RCC 7860 (cell line): ENCODE measurements at regions not wholly inside any gene's neighbourhood (a gene's known extent, or its start where the extent isn't known, plus 50 kb on each side); places are given as distances from the start of the nearest gene placed in this dataset.

Experiments used
- DNase-seq: peaks from one replicate; pipeline ENCODE4 v3.0.0-alpha.2; 2015; ENCODE audit warnings: low spot score
- FAIRE-seq: peaks from 2 replicates; lab custom pipeline; 2012; peaks lifted over from hg19 to GRCh38; lab: Jason Lieb, UNC

- no peak for FAIRE-seq
- DNase-seq = no peak
These were observed 87.1 kb upstream of the SLITRK3 start for GRCh38 chr3:165283328-165283727.

GRCh38 chr3:165279471-165279870, 83.3 kb upstream of the SLITRK3 start:
- FAIRE-seq = peak; percentile 49

GRCh38 chr3:165273411-165273810, 77.2 kb upstream of the SLITRK3 start:
- DNase-seq = no peak
- FAIRE-seq = no peak

More at GRCh38 chr3:165279471-165279870, 83.3 kb upstream of the SLITRK3 start:
- DNase-seq = no peak

- peak; percentile 52 for FAIRE-seq
- no peak for DNase-seq
These were observed 63.5 kb upstream of the SLITRK3 start for GRCh38 chr3:165259541-165260193.

GRCh38 chr3:165256554-165257065, 60.4 kb upstream of the SLITRK3 start:
- no peak for DNase-seq
- no peak for FAIRE-seq

- FAIRE-seq = peak; percentile 73
- DNase-seq = peak; percentile 34
These were observed 58.6 kb upstream of the SLITRK3 start for GRCh38 chr3:165254812-165255211.
